Heart left ventricle (tissue), 16 donors: ENCODE measurements at regions not wholly inside any gene's neighbourhood (a gene's known extent, or its start where the extent isn't known, plus 50 kb on each side); places are given as distances from the start of the nearest gene placed in this dataset.

Experiments
- ATAC-seq, 4 donors: fragments of 200-7000 bp; cut with Tn5 transposase; one replicate each; pipeline ENCODE4 v1.9.1; 2020 to 2022; ENCODE audit warnings: moderate library complexity in 4 of 4, mild to moderate bottlenecking in 3 of 4, moderate number of reproducible peaks in 1 of 4
- DNase-seq, 5 donors: peaks; one replicate each; pipeline ENCODE4 v3.0.0-alpha.2; 2020
- H3K27ac ChIP-seq, 12 donors: fragments of 200-600 bp; sonication (generic) in 4 of 12; one replicate each; pipeline versions ENCODE4 v1.5.0 to v1.8.0; 2016 to 2022; ENCODE audit warnings: mild to moderate bottlenecking in 2 of 12
- H3K27me3 ChIP-seq, 9 donors: fragments of 200-600 bp; sonication (generic) in 2 of 9; one replicate each; pipeline versions ENCODE4 v1.5.1 to v1.8.0; 2016 to 2022; ENCODE audit warnings: mild to moderate bottlenecking in 3 of 9
- H3K36me3 ChIP-seq, 9 donors: fragments of 200-600 bp; sonication (generic) in 2 of 9; one replicate each; pipeline versions ENCODE4 v1.5.0 to v1.8.0; 2018 to 2022; ENCODE audit warnings: mild to moderate bottlenecking in 2 of 9
- H3K4me1 ChIP-seq, 12 donors: fragments of 200-600 bp; sonication (generic) in 4 of 12; one replicate each; pipeline versions ENCODE4 v1.5.0 to v1.8.0; 2016 to 2022; ENCODE audit warnings: mild to moderate bottlenecking in 3 of 12
- H3K4me3 ChIP-seq, 12 donors: fragments of 200-600 bp; sonication (generic) in 4 of 12; one replicate each; pipeline versions ENCODE4 v1.5.0 to v1.8.0; 2017 to 2022; ENCODE audit warnings: mild to moderate bottlenecking in 9 of 12, moderate library complexity in 4 of 12
- H3K9me3 ChIP-seq, 12 donors: fragments of 200-600 bp; sonication (generic) in 4 of 12; one replicate each; pipeline versions ENCODE4 v1.5.0 to v1.8.0; 2016 to 2022; ENCODE audit warnings: mild to moderate bottlenecking in 1 of 12
- POLR2A ChIP-seq, 2 donors: fragments of 450-650 bp; IDR thresholded peaks; one replicate each; pipeline ENCODE4 v1.6.1; 2017; ENCODE audit warnings: antibody characterized with exemption in 2 of 2, mild to moderate bottlenecking in 2 of 2, moderate library complexity in 2 of 2
- WGBS, 4 donors: extraction: QIAGEN DNeasy Blood & Tissue Kit in 2 of 4; methylation state at CpG; one replicate each; pipeline versions ENCODE4 v1.1.5 to v1.1.7; 2013 to 2018; 5-methylcytosine and 5-hydroxymethylcytosine counted together
- intact Hi-C, 10 donors: fragments of 100-400 bp; cut with DNase I; formaldehyde crosslinking; loops; one replicate each; pipeline versions ENCODE4 v1.11.1 to v1.14.2; 2022
- TF ChIP-seq, protein P1 (sequence below), 12 donors: fragments of 200-600 bp; sonication (generic) in 4 of 12; IDR thresholded peaks; one replicate each; pipeline versions ENCODE4 v1.5.0 to v1.8.0; 2018 to 2022; ENCODE audit warnings: antibody characterized with exemption in 12 of 12, mild to moderate bottlenecking in 5 of 12
- donor health status: ischemic (EF 13 %, LVEDD 7.1; RV severe dilation, severe dysfunction).
- donor health status: healthy with polysubstance abuse.
- donor health status: DM: no; HTN: yes; CAD: no.
- donor health status: DM: no; HTN: no; CAD: no.
- donor health status: ischemic (EF 25% LVEDD 6.9; RV normal size, moderate dysfunction).
- donor health status: ischemic (EF 25% LVEDD 5.7; RV mildly dilated, moderate dysfunction).
- donor health status: healthy.
- donor health status: DM: yes; HTN: yes; CAD: no.
- donor health status: ischemic (EF 35%, LVEDD 5.7; RV mildly dilated, moderate dysfunction).
- donor health status: nonischemic (EF 11% LVEDD 7.7; RV severe dilation, severe dysfunction).
- donor health status: DM: yes; HTN: yes; CAD: no.
- donor health status: PGD.
- donor health status: ischemic (EF 29% LVEDD 5.4; RV normal size, mild dysfunction).
- donor health status: nonischemic (EF 23%, LVEDD 6.1; RV moderate dilation, normal function).

DNA sequence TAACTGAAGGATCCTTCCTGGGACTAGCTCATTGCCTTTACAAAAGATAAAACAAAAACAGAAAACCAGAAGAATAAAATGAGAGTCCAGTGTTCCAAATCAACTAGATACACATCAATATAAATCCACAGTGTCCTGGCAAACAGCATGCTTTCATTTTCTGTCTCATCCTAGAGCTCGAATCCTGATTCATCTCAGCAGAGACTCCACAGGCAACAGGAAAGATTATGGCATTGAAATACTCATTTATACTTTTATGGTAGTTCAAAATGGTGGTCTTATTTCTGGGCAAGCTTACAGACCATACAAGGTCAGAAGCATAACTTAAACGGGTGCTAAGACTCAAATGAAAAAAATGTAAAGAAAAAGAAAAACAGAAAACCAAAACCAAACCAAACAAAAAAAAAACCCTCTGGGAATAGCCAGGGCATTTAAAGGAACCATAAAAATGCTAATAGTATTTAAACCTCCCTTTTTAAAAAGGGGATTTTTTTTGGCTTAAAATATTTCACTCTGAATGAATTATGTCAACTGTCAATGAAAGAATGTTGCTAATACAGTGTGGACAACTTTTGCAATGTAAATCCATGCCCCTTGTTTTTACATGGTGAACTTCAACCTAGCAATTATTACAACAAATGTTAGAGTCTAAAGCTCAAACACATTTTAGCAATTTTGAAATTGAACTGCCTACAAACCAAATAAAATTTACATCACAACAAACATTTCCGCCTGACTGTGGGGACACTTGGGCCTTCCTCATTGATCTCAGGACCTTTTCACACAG, 57.9 kb downstream of the GPR101 start:
- no peak for ATAC-seq
- intact Hi-C loops, result no loop called here
- no peak for DNase-seq
- WGBS, 4 donors, result 67 to 79% (median 74%) methylated on average over 3 of the region's 3 CpGs
- Histone ChIP-seq H3K4me3 (no peak overlapping the region), H3K9me3 (no peaks in the 10 kb centered on the region), H3K27ac (no peak overlapping the region), H3K27me3 (no peaks in the 10 kb centered on the region), H3K36me3 (no peaks in the 10 kb centered on the region), H3K4me1 (no peaks in the 10 kb centered on the region)
- TF ChIP-seq, protein P1, sequence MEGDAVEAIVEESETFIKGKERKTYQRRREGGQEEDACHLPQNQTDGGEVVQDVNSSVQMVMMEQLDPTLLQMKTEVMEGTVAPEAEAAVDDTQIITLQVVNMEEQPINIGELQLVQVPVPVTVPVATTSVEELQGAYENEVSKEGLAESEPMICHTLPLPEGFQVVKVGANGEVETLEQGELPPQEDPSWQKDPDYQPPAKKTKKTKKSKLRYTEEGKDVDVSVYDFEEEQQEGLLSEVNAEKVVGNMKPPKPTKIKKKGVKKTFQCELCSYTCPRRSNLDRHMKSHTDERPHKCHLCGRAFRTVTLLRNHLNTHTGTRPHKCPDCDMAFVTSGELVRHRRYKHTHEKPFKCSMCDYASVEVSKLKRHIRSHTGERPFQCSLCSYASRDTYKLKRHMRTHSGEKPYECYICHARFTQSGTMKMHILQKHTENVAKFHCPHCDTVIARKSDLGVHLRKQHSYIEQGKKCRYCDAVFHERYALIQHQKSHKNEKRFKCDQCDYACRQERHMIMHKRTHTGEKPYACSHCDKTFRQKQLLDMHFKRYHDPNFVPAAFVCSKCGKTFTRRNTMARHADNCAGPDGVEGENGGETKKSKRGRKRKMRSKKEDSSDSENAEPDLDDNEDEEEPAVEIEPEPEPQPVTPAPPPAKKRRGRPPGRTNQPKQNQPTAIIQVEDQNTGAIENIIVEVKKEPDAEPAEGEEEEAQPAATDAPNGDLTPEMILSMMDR (IDR thresholded peaks at IDR 0.05), result no peak
- no peak for TF ChIP-seq POLR2A (IDR thresholded peaks at IDR 0.05)

DNA sequence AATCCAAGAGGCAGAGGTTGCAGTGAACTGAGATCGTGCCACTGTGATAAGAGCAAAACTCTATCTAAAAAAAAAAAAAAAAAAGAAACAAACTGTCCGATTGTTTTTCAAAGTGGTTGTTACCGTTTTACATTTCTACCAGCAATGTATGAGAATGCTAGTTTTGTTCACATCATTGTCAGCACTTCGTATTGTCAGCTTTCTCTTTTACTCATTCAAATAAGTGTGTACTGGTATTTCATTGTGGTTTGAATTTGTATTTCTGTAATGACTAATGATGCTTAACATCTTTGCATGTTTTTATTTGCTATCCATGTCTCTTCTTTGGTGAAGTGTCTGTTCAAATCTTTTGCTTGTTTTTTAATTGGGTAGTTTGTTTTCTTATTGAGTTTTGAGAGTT, 65.8 kb downstream of the GPR101 start:
- Histone ChIP-seq H3K27me3 (no peaks in the 10 kb centered on the region), H3K36me3 (no peaks in the 10 kb centered on the region), H3K27ac (no peak overlapping the region), H3K9me3 (peaks cover 0 to 4% (median 0%) of the 10 kb centered on the region in 12 donors), H3K4me1 (no peaks in the 10 kb centered on the region), H3K4me3 (no peak overlapping the region)
- WGBS, 4 donors, result 78 to 97% (median 86%) methylated on average over 4 of the region's 4 CpGs
- DNase-seq (no peak), ATAC-seq (no peak)
- intact Hi-C loops, result no loop called here
- TF ChIP-seq, protein P1 (IDR thresholded peaks at IDR 0.05), result no peak
- TF ChIP-seq POLR2A (IDR thresholded peaks at IDR 0.05), result no peak

DNA sequence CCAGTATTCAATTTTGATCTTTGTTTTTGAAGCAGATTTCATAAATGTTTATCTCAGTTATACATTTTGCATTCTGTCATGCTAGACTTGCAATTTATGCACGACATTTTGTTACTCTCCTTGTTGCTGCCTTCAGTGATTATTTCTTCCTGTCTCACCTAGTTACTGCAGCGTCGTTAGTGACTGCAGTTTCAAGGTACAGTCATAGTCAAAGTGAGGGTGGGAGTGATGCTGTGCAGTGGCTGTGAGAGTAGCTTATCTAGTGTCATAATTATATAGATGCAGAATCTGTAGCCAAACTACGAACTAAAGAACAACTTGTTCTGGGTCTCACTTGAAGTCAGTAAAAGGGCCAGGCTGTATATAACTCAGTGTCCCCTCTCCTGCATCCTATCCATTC, 69.8 kb downstream of the GPR101 start:
- Histone ChIP-seq H3K4me1 (no peaks in the 10 kb centered on the region), H3K27ac (no peak overlapping the region), H3K27me3 (no peaks in the 10 kb centered on the region), H3K9me3 (peaks cover 0 to 4% (median 0%) of the 10 kb centered on the region in 12 donors), H3K36me3 (no peaks in the 10 kb centered on the region), H3K4me3 (no peak overlapping the region)
- intact Hi-C loops, result no loop called here
- DNase-seq (no peak), ATAC-seq (no peak)
- TF ChIP-seq POLR2A (IDR thresholded peaks at IDR 0.05), result no peak
- TF ChIP-seq, protein P1 (IDR thresholded peaks at IDR 0.05), result no peak
- 76 to 88% (median 82%) methylated on average over 4 of the region's 4 CpGs for WGBS, 4 donors

DNA sequence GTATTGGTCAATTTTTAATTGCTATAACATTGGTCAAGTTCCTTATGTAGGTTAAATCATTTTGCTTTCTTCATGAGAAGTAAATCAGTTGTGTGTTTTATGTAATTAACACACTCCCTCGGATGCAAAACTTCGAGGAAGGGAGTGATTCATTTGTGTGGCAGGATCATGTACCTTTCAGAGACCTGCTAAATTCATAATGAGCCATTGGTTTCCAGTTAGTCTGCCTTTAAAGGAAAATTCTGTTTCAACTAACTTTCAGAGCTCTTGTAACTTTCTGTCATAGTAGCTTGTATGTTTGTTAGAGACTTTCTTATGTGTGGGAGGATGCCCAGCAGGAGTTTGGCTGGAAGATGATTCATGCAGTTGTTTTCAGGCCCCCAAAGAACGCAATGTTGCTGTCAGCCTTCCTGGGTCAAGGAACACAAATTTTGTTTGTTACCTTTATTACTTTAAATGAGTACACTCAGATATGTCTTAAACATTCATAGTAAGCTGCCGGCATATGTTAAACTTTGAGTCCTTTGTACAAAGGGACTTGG, 72.1 kb downstream of the GPR101 start:
- no peak overlapping the region for H3K4me3 ChIP-seq
- no peaks in the 10 kb centered on the region for H3K9me3 ChIP-seq
- 59 to 85% (median 73%) methylated on average over 4 of the region's 4 CpGs for WGBS, 4 donors
- H3K4me1 ChIP-seq, result no peaks in the 10 kb centered on the region
- ATAC-seq (no peak), DNase-seq (no peak)
- H3K27me3 ChIP-seq, result no peaks in the 10 kb centered on the region
- TF ChIP-seq, protein P1 (IDR thresholded peaks at IDR 0.05), result no peak
- no peak for TF ChIP-seq POLR2A (IDR thresholded peaks at IDR 0.05)
- intact Hi-C loops, result no loop called here
- no peaks in the 10 kb centered on the region for H3K36me3 ChIP-seq
- H3K27ac ChIP-seq, result no peak overlapping the region
